Right atrium auricular region (tissue), 2 donors: ENCODE measurements at regions not wholly inside any gene's neighbourhood (a gene's known extent, or its start where the extent isn't known, plus 50 kb on each side); places are given as distances from the start of the nearest gene placed in this dataset.

ENCODE experiments used
- DNase-seq: peaks from one replicate; pipeline ENCODE4 v3.0.0-alpha.2; 2019; ENCODE audit warnings: low spot score
- H3K27ac ChIP-seq, 2 donors: fragments of 200-600 bp; sonication (generic); 1 replicate in 1 of 2; 2 replicates in 1 of 2; pipeline ENCODE4 v1.5.1; 2016 to 2019
- H3K27me3 ChIP-seq, 2 donors: fragments of 200-600 bp; sonication (generic); one replicate each; pipeline versions ENCODE4 v1.5.1 to v1.6.0; 2017 to 2019
- H3K36me3 ChIP-seq: fragments of 200-600 bp; sonication (generic); one replicate; pipeline ENCODE4 v1.5.1; 2016
- H3K4me1 ChIP-seq, 2 donors: fragments of 200-600 bp; sonication (generic); one replicate each; pipeline versions ENCODE4 v1.5.1 to v1.6.0; 2017 to 2019
- H3K4me3 ChIP-seq, 2 donors: fragments of 200-600 bp; sonication (generic); 1 replicate in 1 of 2; 2 replicates in 1 of 2; pipeline ENCODE4 v1.5.1; 2017 to 2019; ENCODE audit warnings: mild to moderate bottlenecking in 1 of 2, moderate library complexity in 1 of 2
- H3K9me3 ChIP-seq, 2 donors: fragments of 200-600 bp; sonication (generic); one replicate each; pipeline ENCODE4 v1.5.1; 2019
- TF ChIP-seq, protein P1 (sequence below), 2 donors: fragments of 200-600 bp; sonication (generic); IDR thresholded peaks; one replicate each; pipeline ENCODE4 v1.5.1; 2019; ENCODE audit warnings: antibody characterized with exemption in 2 of 2

GRCh38 chr4:41883988-41884734 is 51.1 kb upstream of the TMEM33 start:
- Histone ChIP-seq H3K27ac (no peak overlapping the region), H3K9me3 (no peaks in the 10 kb centered on the region), H3K36me3 (no peaks in the 10 kb centered on the region), H3K4me3 (no peak overlapping the region), H3K27me3 (peaks cover 27 to 28% of the 10 kb centered on the region in 2 donors), H3K4me1 (peaks cover 0 to 30% of the 10 kb centered on the region in 2 donors)
- TF ChIP-seq, protein P1, sequence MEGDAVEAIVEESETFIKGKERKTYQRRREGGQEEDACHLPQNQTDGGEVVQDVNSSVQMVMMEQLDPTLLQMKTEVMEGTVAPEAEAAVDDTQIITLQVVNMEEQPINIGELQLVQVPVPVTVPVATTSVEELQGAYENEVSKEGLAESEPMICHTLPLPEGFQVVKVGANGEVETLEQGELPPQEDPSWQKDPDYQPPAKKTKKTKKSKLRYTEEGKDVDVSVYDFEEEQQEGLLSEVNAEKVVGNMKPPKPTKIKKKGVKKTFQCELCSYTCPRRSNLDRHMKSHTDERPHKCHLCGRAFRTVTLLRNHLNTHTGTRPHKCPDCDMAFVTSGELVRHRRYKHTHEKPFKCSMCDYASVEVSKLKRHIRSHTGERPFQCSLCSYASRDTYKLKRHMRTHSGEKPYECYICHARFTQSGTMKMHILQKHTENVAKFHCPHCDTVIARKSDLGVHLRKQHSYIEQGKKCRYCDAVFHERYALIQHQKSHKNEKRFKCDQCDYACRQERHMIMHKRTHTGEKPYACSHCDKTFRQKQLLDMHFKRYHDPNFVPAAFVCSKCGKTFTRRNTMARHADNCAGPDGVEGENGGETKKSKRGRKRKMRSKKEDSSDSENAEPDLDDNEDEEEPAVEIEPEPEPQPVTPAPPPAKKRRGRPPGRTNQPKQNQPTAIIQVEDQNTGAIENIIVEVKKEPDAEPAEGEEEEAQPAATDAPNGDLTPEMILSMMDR (IDR thresholded peaks at IDR 0.05) = no peak
- no peak for DNase-seq

- DNase-seq = no peak
- no peaks in the 10 kb centered on the region for H3K36me3 ChIP-seq
- H3K27ac ChIP-seq = no peak overlapping the region
- peak overlapping the region in 1 of 2 donors; percentile 49 for H3K4me3 ChIP-seq
- H3K27me3 ChIP-seq = peaks cover 35 to 36% of the 10 kb centered on the region in 2 donors
- TF ChIP-seq, protein P1 (IDR thresholded peaks at IDR 0.05) = peak; percentile 90 to 94
- H3K9me3 ChIP-seq = no peaks in the 10 kb centered on the region
- H3K4me1 ChIP-seq = peaks cover 0 to 30% of the 10 kb centered on the region in 2 donors
These were observed 52.4 kb upstream of the TMEM33 start for GRCh38 chr4:41882625-41883347.

- DNase-seq = no peak
- peaks cover 35 to 36% of the 10 kb centered on the region in 2 donors for H3K27me3 ChIP-seq
- peak overlapping the region; percentile 23 to 49 for H3K4me3 ChIP-seq
- H3K9me3 ChIP-seq = no peaks in the 10 kb centered on the region
- H3K4me1 ChIP-seq = peaks cover 0 to 30% of the 10 kb centered on the region in 2 donors
- TF ChIP-seq, protein P1 (IDR thresholded peaks at IDR 0.05) = no peak
- H3K36me3 ChIP-seq = no peaks in the 10 kb centered on the region
- H3K27ac ChIP-seq = no peak overlapping the region
These were observed 53.1 kb upstream of the TMEM33 start for GRCh38 chr4:41881981-41882624.

- Histone ChIP-seq H3K4me1 (peaks cover 0 to 30% of the 10 kb centered on the region in 2 donors), H3K9me3 (no peaks in the 10 kb centered on the region), H3K27me3 (peaks cover 35 to 36% of the 10 kb centered on the region in 2 donors), H3K36me3 (no peaks in the 10 kb centered on the region), H3K27ac (no peak overlapping the region), H3K4me3 (peak overlapping the region; percentile 1 to 49)
- no peak for DNase-seq
- TF ChIP-seq, protein P1 (IDR thresholded peaks at IDR 0.05) = no peak
These were observed 54.1 kb upstream of the TMEM33 start for GRCh38 chr4:41880840-41881831.
